ENCODE measurements at regions not wholly inside any gene's neighbourhood (a gene's known extent, or its start where the extent isn't known, plus 50 kb on each side); places are given as distances from the start of the nearest gene placed in this dataset.
"Not testable (repeated sequence)": the region's sequence is repeated elsewhere in the genome, so short reads cannot be mapped to it uniquely, and the experiment has no call there.

DNA sequence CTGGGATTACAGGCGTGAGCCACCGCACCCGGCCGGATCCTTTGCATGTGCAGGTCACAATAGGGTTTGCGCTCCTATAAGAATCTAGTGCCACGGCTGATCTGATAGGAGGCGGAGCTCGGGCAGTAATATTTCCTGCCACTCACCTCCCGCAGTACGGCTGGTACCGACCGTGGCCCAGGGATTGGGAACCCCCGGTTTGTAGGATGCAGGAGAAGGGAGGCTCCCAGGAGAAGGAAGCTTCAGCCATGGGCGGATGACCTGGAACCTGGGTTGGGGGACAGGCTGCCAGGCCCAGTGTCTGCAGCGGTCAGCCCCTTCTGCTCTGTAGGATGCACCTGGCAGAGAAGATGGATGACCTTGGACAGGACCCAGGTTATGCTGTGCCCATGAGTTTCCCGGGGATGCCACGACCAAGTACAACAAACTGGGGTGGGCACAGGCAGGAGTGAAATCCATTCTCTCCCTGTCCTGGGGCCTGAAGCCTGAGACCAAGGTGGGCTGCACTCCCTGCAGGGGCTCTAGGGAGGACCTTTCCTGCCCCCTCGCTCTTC lies 818.9 kb downstream of the BRD1 start:
- H3K4me3 ChIP-seq (ENCODE audit: low read depth, low read length), result no peak overlapping the region

DNA sequence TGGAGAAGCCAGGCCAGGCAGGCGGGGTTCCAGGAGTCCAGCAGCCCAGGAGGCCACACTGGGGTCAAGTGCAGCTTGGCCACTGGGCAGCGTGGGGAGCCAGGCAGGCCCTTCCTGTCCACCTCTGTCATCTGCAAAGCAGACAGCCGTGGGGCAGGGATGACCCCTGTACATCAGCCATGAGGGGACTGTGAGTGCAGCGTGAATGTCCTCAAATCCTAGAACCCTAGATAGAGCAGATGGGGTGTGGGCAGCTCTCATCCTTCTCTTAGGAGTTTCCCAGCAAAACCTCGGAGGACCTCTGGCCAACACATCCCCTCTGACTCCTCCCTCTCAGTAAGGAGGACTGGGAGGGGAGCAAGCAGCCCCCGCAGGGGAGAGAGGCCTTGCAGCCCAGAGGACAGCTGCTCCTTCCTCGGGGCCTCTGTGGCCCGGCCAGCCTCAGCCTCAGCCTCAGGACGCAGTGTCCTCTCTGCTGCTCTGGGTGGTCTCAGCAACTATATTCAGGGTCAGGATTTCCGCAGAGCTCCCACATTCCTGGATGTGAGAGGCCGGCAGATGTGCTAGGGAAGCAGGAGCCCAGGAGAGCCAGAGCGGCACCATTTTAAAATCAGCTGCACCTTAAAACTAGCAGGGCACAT lies 820.5 kb downstream of the BRD1 start:
- H3K4me3 ChIP-seq (ENCODE audit: low read depth, low read length), result no peak overlapping the region

DNA sequence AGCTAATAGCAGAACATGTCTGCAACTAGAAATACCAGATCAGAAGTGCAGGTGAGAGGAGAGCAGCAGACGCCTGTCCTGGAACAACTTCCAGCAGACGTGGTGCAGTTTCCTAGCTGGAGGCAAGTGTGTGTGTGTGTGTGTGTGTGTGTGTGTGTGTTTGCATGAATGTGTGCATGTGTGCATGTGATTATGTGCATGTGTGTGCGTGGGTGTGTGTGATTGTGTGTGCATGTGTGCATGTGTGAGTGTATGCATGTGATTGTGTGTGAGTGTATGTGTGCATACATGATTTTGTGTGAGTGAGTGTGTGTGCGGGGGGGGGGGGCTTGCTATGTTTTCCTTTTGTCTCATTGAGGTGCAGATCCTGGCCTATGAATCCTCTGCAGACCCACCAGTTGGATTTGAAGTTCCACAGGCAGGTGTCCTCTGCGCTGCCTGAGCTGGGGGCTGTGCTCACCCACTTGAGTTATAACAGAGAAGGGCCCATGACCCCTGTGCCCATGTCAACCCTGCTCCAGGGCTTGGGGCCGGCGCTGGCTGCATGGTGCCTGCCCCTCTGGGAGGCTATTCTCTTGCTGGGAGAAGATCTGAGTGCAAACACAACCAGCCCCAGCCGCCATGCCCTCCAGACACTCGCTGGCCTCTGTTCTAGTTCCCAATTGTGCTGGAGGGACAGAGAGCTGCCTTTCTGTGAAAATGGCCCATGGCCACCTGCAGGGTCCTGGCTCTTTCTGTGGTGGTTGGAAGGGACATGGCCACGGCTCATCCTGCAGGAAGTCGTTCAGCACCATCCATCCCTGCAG lies 821.3 kb downstream of the BRD1 start:
- H3K4me3 ChIP-seq (ENCODE audit: low read depth, low read length), result no peak overlapping the region

DNA sequence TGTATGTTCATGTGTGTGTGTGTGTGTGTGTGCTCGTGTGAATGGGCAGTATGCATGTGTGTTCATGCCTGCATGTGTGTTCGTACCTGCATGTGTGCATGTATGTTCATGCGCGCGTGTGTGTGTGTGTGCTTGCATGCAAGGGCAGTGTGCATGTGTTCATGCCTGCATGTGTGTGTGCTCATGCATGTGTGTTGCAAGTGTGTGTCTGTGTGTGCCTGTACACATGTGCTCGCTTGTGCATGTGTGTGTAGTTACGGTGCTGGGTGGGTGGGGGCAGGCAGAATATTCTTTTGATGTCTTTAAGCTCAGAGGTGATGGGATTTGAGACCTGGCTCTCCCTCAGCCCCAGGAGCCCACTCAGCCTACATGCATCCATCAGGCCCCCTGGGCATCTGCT lies 822.1 kb downstream of the BRD1 start:
- no peak overlapping the region for H3K4me3 ChIP-seq (ENCODE audit: low read depth, low read length)

DNA sequence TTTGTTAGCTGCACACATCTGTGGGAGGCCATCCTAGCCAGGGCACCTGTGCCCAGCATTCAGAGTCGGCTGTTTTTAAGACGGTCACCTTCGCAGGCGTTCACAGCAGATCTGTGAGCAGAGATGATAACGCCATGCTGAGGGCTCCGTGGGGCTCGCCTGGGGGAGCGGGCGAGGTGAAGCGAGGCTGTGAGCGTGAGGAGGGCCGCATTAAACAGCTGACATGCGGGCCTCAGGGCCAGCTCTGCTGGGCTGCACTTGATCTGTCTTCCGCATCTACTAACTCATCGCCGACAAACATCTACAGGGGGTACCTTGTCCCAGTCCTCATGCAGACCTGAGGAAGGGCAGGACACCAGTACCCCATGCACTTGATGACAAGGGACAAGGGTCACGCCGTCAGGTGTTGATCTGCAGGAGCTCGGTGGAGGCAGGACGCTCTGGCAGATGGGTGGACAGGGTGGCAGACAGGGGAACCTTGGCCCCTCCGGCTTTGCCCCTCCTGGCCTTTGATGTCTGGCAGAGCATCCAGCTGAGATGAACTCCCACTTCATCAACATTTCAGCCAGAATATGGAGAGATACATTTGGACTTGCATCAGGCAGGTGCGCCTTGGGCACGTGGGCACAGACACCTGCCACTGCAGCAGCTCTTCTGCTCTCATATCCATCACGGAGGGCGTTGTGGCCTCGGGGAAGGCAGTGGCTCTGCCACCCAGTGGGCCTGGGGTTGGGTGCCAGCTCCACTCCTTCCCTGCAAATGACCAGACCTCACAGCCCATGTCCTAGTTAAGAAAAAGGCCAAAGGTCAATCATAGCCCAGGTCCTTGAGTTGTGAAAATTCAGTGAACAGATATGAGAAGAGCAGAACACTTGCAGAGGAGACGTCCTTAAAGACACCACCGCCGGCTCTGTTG lies 822.9 kb downstream of the BRD1 start:
- no peak overlapping the region for H3K4me3 ChIP-seq (ENCODE audit: low read depth, low read length)

DNA sequence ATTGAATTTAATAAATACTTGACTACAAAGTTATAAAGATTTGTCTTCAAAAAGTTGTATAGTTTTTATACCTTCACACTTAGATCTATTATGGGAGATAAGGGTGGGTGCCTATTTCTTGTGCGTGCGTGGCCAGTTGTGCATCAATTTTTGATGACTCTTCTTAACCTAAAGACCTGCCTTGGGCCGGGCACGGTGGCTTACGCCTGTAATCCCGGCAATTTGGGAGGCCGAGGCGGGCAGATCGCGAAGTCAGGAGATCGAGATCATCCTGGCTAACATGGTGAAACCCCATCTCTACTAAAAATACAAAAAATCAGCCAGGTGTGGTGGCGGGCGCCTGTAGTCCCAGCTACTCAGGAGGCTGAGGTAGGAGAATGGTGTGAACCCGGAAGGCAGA lies 830.1 kb downstream of the BRD1 start:
- not testable (repeated sequence) for H3K4me3 ChIP-seq (ENCODE audit: low read depth, low read length)

DNA sequence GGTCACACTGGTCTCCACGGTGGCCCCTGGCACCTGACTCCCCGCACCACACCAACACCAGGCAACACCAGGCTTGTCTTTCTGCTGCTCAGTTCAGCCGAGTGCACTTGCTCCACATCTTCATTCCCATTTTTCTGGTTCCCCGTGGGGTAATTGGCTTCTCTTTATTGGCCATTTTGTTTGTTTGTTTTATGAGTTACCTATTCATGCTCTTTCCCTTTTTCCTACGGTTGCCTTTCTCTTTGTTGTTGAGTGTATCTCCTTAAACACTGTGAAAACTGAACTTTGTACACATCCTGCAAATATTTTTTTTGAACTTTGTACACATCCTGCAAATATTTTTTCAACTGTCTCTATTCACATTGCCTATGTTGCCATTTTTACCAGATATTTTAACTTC lies 834.0 kb downstream of the BRD1 start:
- H3K4me3 ChIP-seq (ENCODE audit: low read depth, low read length), result no peak overlapping the region

DNA sequence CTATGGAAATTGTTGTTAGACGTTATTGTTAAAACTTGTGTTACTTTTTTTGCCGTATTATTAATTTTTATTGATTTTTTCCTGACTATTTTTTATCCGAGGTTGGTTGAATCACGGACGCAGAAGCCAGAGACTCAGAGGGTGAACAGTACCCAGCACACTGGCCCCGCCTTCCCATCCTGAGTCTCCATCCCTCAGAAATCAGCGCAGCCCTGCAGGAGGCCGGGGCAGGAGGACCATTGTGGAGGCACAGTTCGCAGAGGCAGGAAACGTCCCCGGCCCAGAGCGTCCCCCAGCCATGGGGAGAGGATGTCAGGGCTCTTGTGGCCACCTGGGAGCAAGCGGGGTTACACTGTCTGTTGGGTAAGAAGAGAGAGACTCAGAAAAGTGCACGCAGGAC lies 843.0 kb downstream of the BRD1 start:
- H3K4me3 ChIP-seq (ENCODE audit: low read depth, low read length), result no peak overlapping the region

DNA sequence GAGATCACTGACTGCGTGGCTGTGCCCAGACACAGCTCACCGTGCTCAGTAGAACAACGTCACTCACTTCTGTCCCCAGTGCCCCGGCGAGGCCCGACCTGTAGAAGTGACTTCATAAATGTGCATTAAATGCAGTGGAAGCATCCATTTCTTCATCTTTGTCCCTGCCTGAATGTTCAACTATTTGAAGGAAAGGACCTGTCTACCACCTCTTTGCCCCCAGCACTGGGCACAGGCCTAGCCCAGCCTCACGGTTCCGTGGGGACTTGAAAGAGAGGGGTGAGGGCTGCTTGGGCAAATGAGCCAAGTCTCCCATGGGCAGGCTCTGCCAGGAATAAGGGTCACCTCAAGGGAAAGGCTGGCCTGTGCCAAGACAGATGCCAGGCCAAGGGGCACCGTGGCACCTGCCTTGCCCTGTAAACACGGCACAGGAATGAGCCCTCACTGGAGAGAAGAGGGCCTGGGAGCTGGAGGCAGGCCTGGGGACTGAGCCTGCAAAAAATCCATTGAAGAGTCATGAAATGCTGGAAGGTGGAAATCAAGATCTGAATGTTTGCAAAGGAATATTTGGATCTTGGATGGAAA lies 845.3 kb downstream of the BRD1 start:
- H3K4me3 ChIP-seq (ENCODE audit: low read depth, low read length), result no peak overlapping the region

DNA sequence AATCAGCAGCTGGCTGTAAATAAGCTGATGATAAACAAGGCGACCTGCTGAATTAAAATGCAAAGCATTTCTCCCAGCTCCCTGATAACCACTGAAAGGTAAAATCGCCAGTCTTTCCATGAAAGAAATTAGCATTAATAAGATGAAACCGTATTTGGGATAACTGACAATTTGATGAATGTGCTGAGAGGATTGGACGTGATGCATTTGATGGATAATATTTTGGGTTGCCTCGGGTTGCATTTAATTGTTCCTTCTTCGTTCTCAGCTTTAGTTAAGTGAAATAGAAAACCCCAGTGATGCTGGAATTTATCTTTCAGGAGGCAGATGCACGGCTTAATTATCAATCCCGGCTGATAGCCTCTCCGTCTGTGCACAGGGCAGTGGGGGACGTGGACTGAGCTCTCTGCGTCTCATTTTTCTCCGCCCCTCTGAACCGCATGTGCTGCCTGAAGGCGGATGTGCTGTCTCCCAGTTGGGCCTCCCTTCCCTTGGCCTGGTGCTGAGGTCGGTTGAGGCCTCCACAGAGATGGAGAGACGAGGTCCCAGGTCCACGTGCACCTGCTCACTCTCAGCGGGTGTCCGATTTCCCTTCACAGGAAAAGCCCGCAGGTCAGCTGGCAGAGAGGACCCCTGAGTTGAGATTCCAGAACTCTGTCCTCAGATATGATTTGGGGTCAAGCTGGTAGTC lies 846.2 kb downstream of the BRD1 start:
- no peak overlapping the region for H3K4me3 ChIP-seq (ENCODE audit: low read depth, low read length)

DNA sequence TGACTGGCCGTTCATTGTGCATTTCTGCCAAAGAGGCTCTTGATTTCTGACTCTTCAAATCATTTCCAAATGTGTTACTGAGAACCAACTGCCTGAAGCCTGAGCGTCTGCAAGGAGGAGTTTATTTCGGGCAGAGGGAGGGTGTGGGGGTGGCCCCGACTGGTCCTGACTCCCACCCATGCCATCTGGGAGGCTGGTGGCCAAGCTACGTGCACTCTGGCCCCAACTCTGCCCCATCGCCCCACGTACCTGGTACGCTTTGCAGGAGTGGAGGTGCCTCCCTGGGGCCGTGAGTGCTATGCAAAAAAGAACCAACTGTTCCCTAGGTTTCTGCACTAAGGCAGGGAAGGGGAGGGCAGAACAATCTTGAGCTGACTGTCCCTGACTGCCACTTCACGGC lies 846.8 kb downstream of the BRD1 start:
- no peak overlapping the region for H3K4me3 ChIP-seq (ENCODE audit: low read depth, low read length)

DNA sequence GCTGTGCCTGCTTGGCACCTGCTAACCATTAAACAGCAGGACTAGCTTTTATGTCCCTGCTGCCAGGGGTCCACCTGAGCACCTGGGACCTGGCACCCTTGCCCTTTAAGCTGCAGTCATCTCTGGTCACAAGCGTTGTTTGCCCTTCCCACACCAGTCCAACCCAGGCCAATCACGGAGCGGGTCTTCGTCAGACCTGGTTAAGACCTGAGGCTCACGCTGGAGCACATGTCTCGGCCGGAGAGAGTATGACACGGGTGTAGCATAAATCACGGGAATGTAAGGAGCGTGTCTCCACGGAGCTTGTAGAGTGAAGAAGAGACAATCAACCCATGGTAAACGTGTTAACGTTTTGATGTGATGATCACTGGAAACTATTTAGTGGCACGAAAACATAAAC lies 847.3 kb downstream of the BRD1 start:
- H3K4me3 ChIP-seq (ENCODE audit: low read depth, low read length), result no peak overlapping the region

DNA sequence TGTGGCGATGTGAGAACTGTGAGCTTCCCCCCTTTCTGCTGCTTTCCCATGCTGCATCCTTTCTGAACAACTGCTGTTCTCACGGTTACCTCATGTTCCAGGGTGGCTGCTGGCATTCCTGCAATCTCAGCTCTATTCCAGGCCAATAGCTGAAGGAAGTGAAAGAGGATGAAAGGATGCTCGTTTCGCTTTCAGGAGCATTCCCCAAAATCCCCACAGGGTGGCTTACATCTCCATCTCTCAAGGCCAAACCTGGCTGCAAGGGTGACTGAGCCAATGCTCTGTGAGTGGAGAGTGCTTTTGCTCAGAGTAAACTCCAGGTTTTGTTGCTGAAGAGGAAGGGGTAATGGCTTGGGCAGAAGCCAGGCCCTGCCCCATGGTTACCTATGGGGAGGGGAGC lies 848.2 kb downstream of the BRD1 start:
- H3K4me3 ChIP-seq (ENCODE audit: low read depth, low read length), result no peak overlapping the region

DNA sequence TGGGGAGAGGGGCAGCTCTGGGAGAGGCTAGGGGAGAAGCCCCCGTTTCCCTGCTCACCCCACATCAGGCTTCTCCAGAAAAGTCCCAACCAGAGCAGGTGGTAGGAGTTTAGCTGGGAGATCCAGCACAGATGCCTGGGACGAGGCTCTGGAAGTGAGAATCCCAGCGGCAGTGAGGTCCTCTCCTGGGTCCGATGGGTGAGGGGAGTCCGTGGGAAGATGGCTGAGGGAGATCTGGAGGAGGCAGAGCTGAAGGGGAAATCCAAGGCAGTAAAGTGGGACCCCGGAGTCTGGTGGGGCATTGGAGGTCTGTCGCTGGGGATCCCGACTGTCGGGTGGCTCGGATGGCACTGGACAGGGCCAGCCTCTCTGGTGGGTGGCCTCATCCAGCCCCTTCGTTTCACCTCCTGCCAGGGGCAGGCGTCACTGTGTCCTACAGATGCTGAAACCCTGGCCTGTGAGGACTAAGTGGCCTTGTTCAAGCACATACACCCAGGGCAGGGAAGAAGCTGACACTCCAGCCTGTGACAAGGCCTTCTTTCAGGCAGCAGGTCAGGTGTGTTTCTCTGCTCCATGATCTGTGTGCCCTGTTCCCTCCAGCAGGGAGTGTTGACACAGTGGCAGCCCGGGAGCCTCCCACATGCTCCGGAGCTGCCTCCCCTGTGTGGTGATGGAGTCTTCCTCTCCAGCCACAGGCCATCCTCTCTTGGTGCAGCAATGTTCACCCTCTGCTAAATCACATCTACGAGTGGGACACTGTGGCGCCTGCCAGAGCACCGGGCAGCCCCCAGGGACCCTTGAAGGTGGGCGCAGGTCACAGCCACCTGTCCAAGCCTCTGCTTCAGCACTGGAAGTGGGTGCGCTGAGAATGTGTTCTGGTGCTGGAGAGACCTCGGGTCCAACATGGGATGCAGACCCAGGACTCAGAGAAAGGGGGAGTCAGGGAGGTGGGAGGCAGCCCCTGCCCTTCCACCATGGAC lies 850.8 kb downstream of the BRD1 start:
- H3K4me3 ChIP-seq (ENCODE audit: low read depth, low read length), result no peak overlapping the region

DNA sequence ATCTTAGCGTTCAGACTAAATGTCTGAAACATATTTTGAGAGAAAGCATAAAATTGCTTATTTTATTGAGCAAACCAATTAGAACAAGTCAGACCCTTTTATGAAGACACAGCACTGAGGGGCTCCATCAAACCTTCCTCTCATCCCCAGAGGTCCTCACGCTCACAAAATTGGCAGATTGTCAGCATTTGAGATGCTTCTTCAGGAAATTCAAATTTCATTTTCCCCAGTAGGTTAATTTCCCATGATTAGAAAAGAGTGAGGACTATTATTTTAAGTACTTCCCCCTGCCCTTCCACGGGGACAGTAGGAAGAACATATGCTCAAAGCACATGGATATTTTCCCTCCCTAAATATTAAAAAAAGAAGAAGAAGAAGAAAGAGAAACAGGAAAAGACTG lies 851.8 kb downstream of the BRD1 start:
- H3K4me3 ChIP-seq (ENCODE audit: low read depth, low read length), result no peak overlapping the region

DNA sequence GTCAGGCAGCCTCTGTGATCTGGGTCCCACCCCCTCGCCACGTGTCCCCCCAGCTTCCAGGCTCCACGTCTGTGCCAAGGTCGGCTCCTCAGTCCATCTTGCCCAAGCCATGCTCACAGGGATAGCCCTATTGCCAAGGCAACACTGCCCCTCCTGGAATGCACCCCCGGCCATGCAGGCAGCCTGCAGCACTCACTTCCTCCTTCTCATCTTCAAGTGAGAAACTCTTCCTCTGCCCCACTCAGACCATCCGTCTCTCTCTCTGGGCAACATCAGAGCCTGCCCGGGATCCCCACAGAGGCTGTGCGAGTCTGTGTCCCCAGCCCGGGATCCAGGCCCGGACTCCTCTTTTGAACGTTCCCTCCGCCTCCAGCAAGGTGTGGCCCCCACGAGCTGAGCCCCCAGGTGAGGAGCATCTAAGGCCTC lies 852.3 kb downstream of the BRD1 start:
- H3K4me3 ChIP-seq (ENCODE audit: low read depth, low read length), result no peak overlapping the region

DNA sequence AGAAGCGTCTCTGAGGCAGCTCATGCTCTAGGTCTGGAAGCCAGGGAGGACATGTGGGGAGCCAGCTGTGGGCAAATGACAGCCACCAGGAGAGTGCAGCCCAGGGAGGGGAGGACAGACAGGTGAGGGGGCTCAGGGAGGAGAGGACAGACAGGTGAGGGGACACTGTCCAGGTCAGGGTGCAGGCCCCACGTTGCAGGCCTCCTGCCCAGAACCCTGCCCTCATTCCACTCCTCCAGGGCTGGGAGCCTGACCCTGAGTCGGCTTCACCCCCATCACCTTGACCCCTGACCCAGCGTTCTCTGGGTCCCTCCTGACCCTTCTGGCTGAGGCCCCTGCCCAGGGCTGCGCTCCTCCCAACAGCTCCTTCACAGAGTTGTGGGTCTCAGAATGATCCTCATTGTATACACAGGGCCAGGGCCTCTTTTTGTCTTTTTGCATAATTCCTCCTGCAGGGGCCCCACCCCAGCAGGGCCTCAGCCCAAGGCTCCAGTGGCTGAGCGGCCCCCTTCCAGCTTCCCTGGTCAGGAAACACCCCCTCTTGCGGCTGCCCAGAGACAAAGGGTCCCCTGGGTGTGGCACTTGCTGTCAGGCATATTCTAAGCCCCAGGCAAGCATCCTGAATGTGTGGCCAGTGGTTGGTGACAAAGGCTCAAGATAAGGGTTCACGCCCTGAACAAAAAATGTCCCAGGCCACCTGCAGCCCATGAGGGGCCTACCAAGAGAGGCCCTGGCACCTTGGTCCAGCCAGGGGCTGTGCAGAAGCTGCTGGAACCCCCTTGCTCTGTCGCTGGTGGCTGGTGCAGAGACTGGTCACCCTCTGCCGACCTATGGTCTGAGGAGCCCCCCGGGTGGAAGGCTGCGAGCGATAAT lies 853.0 kb downstream of the BRD1 start:
- no peak overlapping the region for H3K4me3 ChIP-seq (ENCODE audit: low read depth, low read length)

DNA sequence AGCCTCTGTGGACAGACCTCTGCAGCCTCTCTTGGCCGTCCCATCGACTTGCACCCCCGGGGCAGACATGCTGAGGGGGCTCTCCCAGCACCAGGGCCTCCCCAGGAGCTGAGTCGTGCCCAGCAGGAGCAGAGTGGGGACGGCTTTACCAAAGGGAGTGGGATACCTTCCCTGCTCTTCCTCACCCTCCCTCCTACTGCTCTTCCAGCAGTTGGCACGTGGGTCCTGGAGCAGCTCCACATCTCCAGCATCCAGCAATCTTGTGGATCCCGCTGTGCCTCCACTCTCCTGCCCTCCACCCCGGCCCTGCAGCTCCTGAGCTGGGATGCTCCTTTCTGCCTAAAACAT lies 854.0 kb downstream of the BRD1 start:
- H3K4me3 ChIP-seq (ENCODE audit: low read depth, low read length), result no peak overlapping the region
